Liver (tissue), 3 donors: ENCODE measurements at regions not wholly inside any gene's neighbourhood (a gene's known extent, or its start where the extent isn't known, plus 50 kb on each side); places are given as distances from the start of the nearest gene placed in this dataset.

Experiments
- CTCF ChIP-seq: fragments of 150-350 bp; IDR thresholded peaks from 2 replicates; pipeline ENCODE4 v1.5.1; 2017; ENCODE audit warnings: improper control_type of control experiment, low read depth, low read length; ENCODE audit not compliant: missing input control
- JUND ChIP-seq, 2 donors: IDR thresholded peaks; 2 replicates each; pipeline ENCODE4 v1.6.1; 2016; ENCODE audit warnings: antibody characterized with exemption in 2 of 2
- RAD21 ChIP-seq, 2 donors: IDR thresholded peaks; 2 replicates each; pipeline ENCODE4 v1.6.1; 2016; ENCODE audit warnings: antibody characterized with exemption in 2 of 2, mild to moderate bottlenecking in 2 of 2
- REST ChIP-seq: IDR thresholded peaks from 2 replicates; pipeline ENCODE4 v1.6.1; 2016; ENCODE audit warnings: antibody characterized with exemption, mild to moderate bottlenecking
- donor health status: healthy.
- donor health status: healthy.

GRCh38 chr10:81570349-81570748, 304.6 kb upstream of the NRG3 start:
- no peak for TF ChIP-seq CTCF
- TF ChIP-seq JUND (IDR thresholded peaks at IDR 0.05): no peak
- no peak for TF ChIP-seq RAD21 (IDR thresholded peaks at IDR 0.05)
- TF ChIP-seq REST: no peak
